Upper lobe of left lung (tissue), 4 donors: ENCODE measurements at regions not wholly inside any gene's neighbourhood (a gene's known extent, or its start where the extent isn't known, plus 50 kb on each side); places are given as distances from the start of the nearest gene placed in this dataset.

Experiments
- CTCF ChIP-seq, 6 experiments: fragments of 450-650 bp in 4 of 6; fragments of 200-600 bp in 2 of 6; sonication (generic) in 2 of 6; IDR thresholded peaks; one replicate each; pipeline ENCODE4 v1.5.1; 2016 to 2019; ENCODE audit warnings: antibody characterized with exemption in 6 of 6
- EP300 ChIP-seq, 4 donors: sonication (generic); formaldehyde crosslinking; IDR thresholded peaks; one replicate each; pipeline ENCODE4 v1.5.1; 2017; ENCODE audit warnings: antibody characterized with exemption in 4 of 4, control low read depth in 2 of 4
- POLR2AphosphoS5 ChIP-seq, 2 donors: sonication (generic); formaldehyde crosslinking; IDR thresholded peaks; one replicate each; pipeline ENCODE4 v1.5.1; 2017; ENCODE audit warnings: antibody characterized with exemption in 2 of 2

GRCh38 chr1:209106237-209106741, 477.2 kb upstream of the CAMK1G start:
- no peak for TF ChIP-seq POLR2AphosphoS5 (IDR thresholded peaks at IDR 0.05)
- no peak for TF ChIP-seq EP300 (IDR thresholded peaks at IDR 0.05)
- no peak for TF ChIP-seq CTCF (IDR thresholded peaks at IDR 0.05)
